ENCODE measurements at regions not wholly inside any gene's neighbourhood (a gene's known extent, or its start where the extent isn't known, plus 50 kb on each side); places are given as distances from the start of the nearest gene placed in this dataset.

DNA sequence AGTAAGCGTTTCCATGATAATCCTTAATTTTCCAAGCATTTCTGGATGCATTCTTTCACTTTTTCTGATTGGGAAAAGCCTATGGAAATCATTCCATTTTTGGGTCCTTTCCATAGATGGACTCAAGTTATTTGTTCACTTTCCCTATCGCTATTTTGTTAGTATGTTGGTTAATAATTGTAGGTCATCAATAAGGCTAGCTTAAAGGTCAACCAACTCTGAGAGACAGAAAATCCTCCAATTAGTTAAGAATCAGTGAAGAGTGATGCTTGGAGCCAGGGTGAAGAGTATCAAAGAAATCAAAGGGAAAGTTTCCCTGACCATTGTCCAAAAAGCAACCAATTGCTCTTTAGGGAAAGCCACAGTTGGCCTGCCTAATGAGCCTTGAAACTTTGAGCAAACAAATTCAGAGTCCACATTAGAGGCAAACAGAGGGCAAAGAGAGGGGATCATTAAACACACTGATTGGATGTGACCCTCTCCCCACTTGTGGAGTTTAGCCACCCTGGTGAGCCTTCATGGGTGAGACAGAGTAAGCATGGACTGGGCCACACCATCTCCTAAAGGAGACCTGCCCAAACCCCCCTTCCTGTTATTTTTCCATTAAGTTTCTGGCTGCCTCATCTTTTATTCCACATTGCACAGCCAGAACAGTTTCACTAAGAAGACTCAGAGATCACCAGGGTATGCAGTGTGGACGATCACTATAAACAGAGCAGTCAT, 133.4 kb upstream of the DYNLRB2 start:
- ChIA-PET CTCF (no interaction called here), POLR2A (no interaction called here)
- H3K4me1 Mint-ChIP-seq, result no peaks in the 10 kb centered on the region
- H3K9me3 Mint-ChIP-seq (ENCODE audit: insufficient read depth), result no peaks in the 10 kb centered on the region
- no peak overlapping the region for H3K9ac ChIP-seq (ENCODE audit: low read length)
- H3K4me2 ChIP-seq (replicated peaks; ENCODE audit: low read depth, low read length, poor library complexity, severe bottlenecking), result no peak overlapping the region
- H3K79me2 ChIP-seq (ENCODE audit: control insufficient read depth, insufficient read depth, low read length), result no peaks in the 10 kb centered on the region
- H3K4me3 ChIP-seq (ENCODE audit: control extremely low read depth in 1 of 5, extremely low read depth in 1 of 5, insufficient read depth in 1 of 5, low read depth in 2 of 5, low read length in 4 of 5), result no peak overlapping the region
- no peak overlapping the region for H3K27ac ChIP-seq (ENCODE audit: low read length in 2 of 2)
- 90% methylated on average over 1 of the region's 3 CpGs for WGBS (ENCODE audit: insufficient coverage)
- H3K27ac Mint-ChIP-seq, result no peak overlapping the region
- peaks cover 18% of the 10 kb centered on the region for H3K27me3 Mint-ChIP-seq
- ATAC-seq (ENCODE audit: low read depth), result no peak
- intact Hi-C loops (cut with micrococcal nuclease), result no loop called here
- H3K27me3 ChIP-seq (replicated peaks in 1 of 4; ENCODE audit: control extremely low read depth in 1 of 4, control insufficient read depth in 3 of 4, insufficient read depth in 4 of 4, low read length in 3 of 4), result peaks cover 0 to 3% (median 0%) of the 10 kb centered on the region in 4 experiments
- no peak overlapping the region for H2AFZ ChIP-seq (ENCODE audit: insufficient read depth, low read depth, low read length, poor library complexity, severe bottlenecking)
- TF ChIP-seq EZH2 (IDR thresholded peaks at IDR 0.05; ENCODE audit: borderline replicate concordance, insufficient read depth, low read depth, low read length, poor library complexity, severe bottlenecking) (no peak), CTCF (IDR thresholded peaks at IDR 0.05) (no peak)
- no peaks in the 10 kb centered on the region for H4K20me1 ChIP-seq (ENCODE audit: control insufficient read depth, insufficient read depth, low read length, poor library complexity, severe bottlenecking)
- no peak for DNase-seq
- H3K4me1 ChIP-seq (ENCODE audit: control insufficient read depth in 2 of 2, insufficient read depth in 2 of 2, low read length in 2 of 2), result no peaks in the 10 kb centered on the region
- H3K9me3 ChIP-seq (ENCODE audit: control extremely low read depth in 1 of 3, control insufficient read depth in 2 of 3, insufficient read depth in 1 of 3, low read length in 2 of 3), result no peaks in the 10 kb centered on the region
- no peak overlapping the region for H3K4me3 Mint-ChIP-seq
- H3K36me3 ChIP-seq (replicated peaks in 1 of 2; ENCODE audit: control extremely low read depth in 1 of 2, control insufficient read depth in 1 of 2, extremely low read depth in 1 of 2, insufficient read depth in 2 of 2, low read length in 1 of 2), result no peaks in the 10 kb centered on the region

- no peaks in the 10 kb centered on the region for H4K20me1 ChIP-seq (ENCODE audit: control insufficient read depth, insufficient read depth, low read length, poor library complexity, severe bottlenecking)
- H3K4me3 Mint-ChIP-seq, result no peak overlapping the region
- H3K36me3 ChIP-seq (replicated peaks in 1 of 2; ENCODE audit: control extremely low read depth in 1 of 2, control insufficient read depth in 1 of 2, extremely low read depth in 1 of 2, insufficient read depth in 2 of 2, low read length in 1 of 2), result no peaks in the 10 kb centered on the region
- H3K79me2 ChIP-seq (ENCODE audit: control insufficient read depth, insufficient read depth, low read length), result no peaks in the 10 kb centered on the region
- H3K4me2 ChIP-seq (replicated peaks; ENCODE audit: low read depth, low read length, poor library complexity, severe bottlenecking), result no peak overlapping the region
- H3K4me1 ChIP-seq (ENCODE audit: control insufficient read depth in 2 of 2, insufficient read depth in 2 of 2, low read length in 2 of 2), result no peaks in the 10 kb centered on the region
- TF ChIP-seq CTCF (IDR thresholded peaks at IDR 0.05), result no peak
- no peak for TF ChIP-seq EZH2 (IDR thresholded peaks at IDR 0.05; ENCODE audit: borderline replicate concordance, insufficient read depth, low read depth, low read length, poor library complexity, severe bottlenecking)
- H3K27me3 Mint-ChIP-seq, result peaks cover 18% of the 10 kb centered on the region
- no peak overlapping the region for H3K4me3 ChIP-seq (ENCODE audit: control extremely low read depth in 1 of 5, extremely low read depth in 1 of 5, insufficient read depth in 1 of 5, low read depth in 2 of 5, low read length in 4 of 5)
- H3K9me3 ChIP-seq (ENCODE audit: control extremely low read depth in 1 of 3, control insufficient read depth in 2 of 3, insufficient read depth in 1 of 3, low read length in 2 of 3), result no peaks in the 10 kb centered on the region
- no peaks in the 10 kb centered on the region for H3K9me3 Mint-ChIP-seq (ENCODE audit: insufficient read depth)
- peaks cover 0 to 3% (median 0%) of the 10 kb centered on the region in 4 experiments for H3K27me3 ChIP-seq (replicated peaks in 1 of 4; ENCODE audit: control extremely low read depth in 1 of 4, control insufficient read depth in 3 of 4, insufficient read depth in 4 of 4, low read length in 3 of 4)
- no peak for DNase-seq
- CTCF ChIA-PET, result no interaction called here
- ATAC-seq (ENCODE audit: low read depth), result no peak
- POLR2A ChIA-PET, result no interaction called here
- H3K27ac Mint-ChIP-seq, result no peak overlapping the region
- intact Hi-C loops (cut with micrococcal nuclease), result no loop called here
- no peak overlapping the region for H2AFZ ChIP-seq (ENCODE audit: insufficient read depth, low read depth, low read length, poor library complexity, severe bottlenecking)
- no peak overlapping the region for H3K27ac ChIP-seq (ENCODE audit: low read length in 2 of 2)
- no peaks in the 10 kb centered on the region for H3K4me1 Mint-ChIP-seq
- H3K9ac ChIP-seq (ENCODE audit: low read length), result no peak overlapping the region
These were observed 135.9 kb upstream of the DYNLRB2 start for GRCh38 chr16:80404847-80405246.
